Vagina (tissue), 2 donors: ENCODE measurements at regions not wholly inside any gene's neighbourhood (a gene's known extent, or its start where the extent isn't known, plus 50 kb on each side); places are given as distances from the start of the nearest gene placed in this dataset.

Experiments used
- DNase-seq, 2 donors: peaks; one replicate each; pipeline ENCODE4 v3.0.0-alpha.2; 2017; ENCODE audit errors: extremely low spot score in 2 of 2
- H3K27ac ChIP-seq: fragments of 200-600 bp; sonication (generic); one replicate; pipeline ENCODE4 v1.5.1; 2019
- H3K27me3 ChIP-seq: fragments of 200-600 bp; sonication (generic); one replicate; pipeline ENCODE4 v1.5.1; 2019
- H3K36me3 ChIP-seq, 2 donors: fragments of 200-600 bp; sonication (generic); one replicate each; pipeline ENCODE4 v1.5.1; 2017 to 2019
- H3K4me1 ChIP-seq: fragments of 200-600 bp; sonication (generic); one replicate; pipeline ENCODE4 v1.5.1; 2019
- H3K4me3 ChIP-seq, 2 donors: fragments of 200-600 bp; sonication (generic); 1 replicate in 1 of 2; 2 replicates in 1 of 2; pipeline ENCODE4 v1.5.1; 2016 to 2019
- H3K9me3 ChIP-seq: fragments of 200-600 bp; sonication (generic); one replicate; pipeline ENCODE4 v1.5.1; 2019
- CTCF ChIP-seq, 3 experiments: fragments of 450-650 bp in 2 of 3; fragments of 200-600 bp in 1 of 3; sonication (generic) in 1 of 3; IDR thresholded peaks; one replicate each; pipeline ENCODE4 v1.5.1; 2017 to 2019; ENCODE audit warnings: antibody characterized with exemption in 3 of 3, mild to moderate bottlenecking in 2 of 3, moderate library complexity in 2 of 3
- POLR2A ChIP-seq, 2 donors: fragments of 450-650 bp; IDR thresholded peaks; one replicate each; pipeline ENCODE4 v1.6.1; 2017; ENCODE audit warnings: antibody characterized with exemption in 2 of 2, mild to moderate bottlenecking in 2 of 2, moderate library complexity in 2 of 2
- POLR2AphosphoS5 ChIP-seq, 2 donors: sonication (generic); formaldehyde crosslinking; IDR thresholded peaks; one replicate each; pipeline ENCODE4 v1.9.0; 2017; ENCODE audit warnings: antibody characterized with exemption in 2 of 2, mild to moderate bottlenecking in 2 of 2, low read depth in 1 of 2; ENCODE audit not compliant: insufficient read depth in 1 of 2
- intact Hi-C: fragments of 100-400 bp; cut with DNase I; formaldehyde crosslinking; loops from one replicate; pipeline ENCODE4 v1.15.1; 2023

GRCh38 chr1:78247079-78247478, 201.3 kb downstream of the GIPC2 start:
- Histone ChIP-seq H3K36me3 (no peaks in the 10 kb centered on the region), H3K9me3 (no peaks in the 10 kb centered on the region), H3K27ac (no peak overlapping the region), H3K27me3 (no peaks in the 10 kb centered on the region), H3K4me1 (no peaks in the 10 kb centered on the region), H3K4me3 (no peak overlapping the region)
- TF ChIP-seq POLR2AphosphoS5 (IDR thresholded peaks at IDR 0.05; ENCODE audit: insufficient read depth in 1 of 2, low read depth in 1 of 2) (no peak), CTCF (IDR thresholded peaks at IDR 0.05) (no peak), POLR2A (IDR thresholded peaks at IDR 0.05) (no peak)
- DNase-seq: no peak
- intact Hi-C loops: no loop called here

- Histone ChIP-seq H3K4me3 (no peak overlapping the region), H3K36me3 (no peaks in the 10 kb centered on the region), H3K27ac (no peak overlapping the region), H3K27me3 (no peaks in the 10 kb centered on the region), H3K4me1 (no peaks in the 10 kb centered on the region), H3K9me3 (no peaks in the 10 kb centered on the region)
- intact Hi-C loops: no loop called here
- TF ChIP-seq CTCF (IDR thresholded peaks at IDR 0.05) (no peak), POLR2AphosphoS5 (IDR thresholded peaks at IDR 0.05; ENCODE audit: insufficient read depth in 1 of 2, low read depth in 1 of 2) (no peak)
- DNase-seq: no peak
These were observed 204.4 kb downstream of the GIPC2 start for GRCh38 chr1:78250201-78250600.

- intact Hi-C loops: no loop called here
- Histone ChIP-seq H3K4me1 (no peaks in the 10 kb centered on the region), H3K4me3 (no peak overlapping the region), H3K9me3 (no peaks in the 10 kb centered on the region), H3K27ac (no peak overlapping the region), H3K27me3 (no peaks in the 10 kb centered on the region), H3K36me3 (no peaks in the 10 kb centered on the region)
- no peak for TF ChIP-seq POLR2A (IDR thresholded peaks at IDR 0.05)
- no peak for TF ChIP-seq POLR2AphosphoS5 (IDR thresholded peaks at IDR 0.05; ENCODE audit: insufficient read depth in 1 of 2, low read depth in 1 of 2)
- TF ChIP-seq CTCF (IDR thresholded peaks at IDR 0.05): no peak
- no peak for DNase-seq
These were observed 208.8 kb downstream of the GIPC2 start for GRCh38 chr1:78254517-78254916.

- Histone ChIP-seq H3K27ac (no peak overlapping the region), H3K36me3 (no peaks in the 10 kb centered on the region), H3K9me3 (no peaks in the 10 kb centered on the region), H3K4me1 (no peaks in the 10 kb centered on the region), H3K4me3 (no peak overlapping the region), H3K27me3 (no peaks in the 10 kb centered on the region)
- no peak for DNase-seq
- intact Hi-C loops: no loop called here
- TF ChIP-seq CTCF (IDR thresholded peaks at IDR 0.05) (no peak), POLR2AphosphoS5 (IDR thresholded peaks at IDR 0.05; ENCODE audit: insufficient read depth in 1 of 2, low read depth in 1 of 2) (no peak), POLR2A (IDR thresholded peaks at IDR 0.05) (no peak)
These were observed 209.6 kb downstream of the GIPC2 start for GRCh38 chr1:78255383-78255782.

- no peak for TF ChIP-seq CTCF (IDR thresholded peaks at IDR 0.05)
- no peak for TF ChIP-seq POLR2A (IDR thresholded peaks at IDR 0.05)
- H3K4me1 ChIP-seq: no peaks in the 10 kb centered on the region
- intact Hi-C loops: no loop called here
- no peak overlapping the region for H3K27ac ChIP-seq
- no peaks in the 10 kb centered on the region for H3K9me3 ChIP-seq
- no peaks in the 10 kb centered on the region for H3K27me3 ChIP-seq
- H3K36me3 ChIP-seq: no peaks in the 10 kb centered on the region
- H3K4me3 ChIP-seq: no peak overlapping the region
- DNase-seq: no peak
These were observed 210.1 kb downstream of the GIPC2 start for GRCh38 chr1:78255846-78256245.
